Endothelial cell (in vitro differentiated cells): ENCODE measurements at regions not wholly inside any gene's neighbourhood (a gene's known extent, or its start where the extent isn't known, plus 50 kb on each side); places are given as distances from the start of the nearest gene placed in this dataset.

Source experiments
- DNase-seq: peaks from one replicate; pipeline ENCODE4 v3.0.0; 2021; ENCODE audit warnings: low spot score
- H3K27ac Mint-ChIP-seq: one replicate; pipeline ENCODE4 v1.8.0; 2021; ENCODE audit warnings: mixed read lengths, inconsistent platforms; ENCODE audit not compliant: unreplicated experiment
- H3K27me3 Mint-ChIP-seq: one replicate; pipeline ENCODE4 v1.8.0; 2021; ENCODE audit warnings: mild to moderate bottlenecking, moderate library complexity, mixed read lengths, inconsistent platforms; ENCODE audit not compliant: unreplicated experiment
- H3K36me3 Mint-ChIP-seq: one replicate; pipeline ENCODE4 v1.8.0; 2021; ENCODE audit warnings: mild to moderate bottlenecking, low read depth, mixed read lengths, inconsistent platforms; ENCODE audit not compliant: unreplicated experiment
- H3K4me1 Mint-ChIP-seq: one replicate; pipeline ENCODE4 v1.8.0; 2021; ENCODE audit warnings: mild to moderate bottlenecking, mixed read lengths, inconsistent platforms; ENCODE audit not compliant: unreplicated experiment
- H3K4me3 Mint-ChIP-seq: one replicate; pipeline ENCODE4 v1.8.0; 2021; ENCODE audit warnings: mild to moderate bottlenecking, mixed read lengths, inconsistent platforms; ENCODE audit not compliant: unreplicated experiment
- H3K9me3 Mint-ChIP-seq: one replicate; pipeline ENCODE4 v1.8.0; 2021; ENCODE audit warnings: mixed read lengths, inconsistent platforms; ENCODE audit not compliant: unreplicated experiment
- TF ChIP-seq, protein P1 (sequence below): fragments of 200-600 bp; sonication (generic); IDR thresholded peaks from one replicate; pipeline ENCODE4 v1.5.0; 2021; ENCODE audit warnings: antibody characterized with exemption; ENCODE audit not compliant: unreplicated experiment

DNA sequence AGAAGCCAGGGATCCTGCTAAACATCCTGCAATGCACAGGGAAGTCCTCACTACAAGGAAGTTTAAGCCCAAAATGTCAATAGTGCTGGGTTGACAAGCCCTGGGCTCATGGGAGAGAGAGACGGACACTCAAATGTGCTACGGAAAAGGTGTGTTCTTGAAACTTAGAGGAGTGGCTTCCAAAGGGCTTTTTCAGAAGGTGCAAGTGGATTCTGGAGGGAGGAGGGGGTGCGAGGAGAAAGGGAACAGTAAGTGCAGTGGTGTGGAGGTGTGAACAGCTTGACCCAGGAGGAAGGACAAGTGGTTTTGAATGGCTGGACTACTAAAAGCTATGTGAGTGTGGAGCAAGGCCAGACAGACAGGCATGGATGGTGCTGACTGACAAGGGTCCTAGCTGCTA lies 50.4 kb upstream of the CECR2 start:
- Mint-ChIP-seq H3K27ac (no peak overlapping the region), H3K27me3 (no peaks in the 10 kb centered on the region), H3K4me3 (no peak overlapping the region), H3K9me3 (no peaks in the 10 kb centered on the region), H3K36me3 (no peaks in the 10 kb centered on the region), H3K4me1 (peaks cover 2% of the 10 kb centered on the region)
- TF ChIP-seq, protein P1, sequence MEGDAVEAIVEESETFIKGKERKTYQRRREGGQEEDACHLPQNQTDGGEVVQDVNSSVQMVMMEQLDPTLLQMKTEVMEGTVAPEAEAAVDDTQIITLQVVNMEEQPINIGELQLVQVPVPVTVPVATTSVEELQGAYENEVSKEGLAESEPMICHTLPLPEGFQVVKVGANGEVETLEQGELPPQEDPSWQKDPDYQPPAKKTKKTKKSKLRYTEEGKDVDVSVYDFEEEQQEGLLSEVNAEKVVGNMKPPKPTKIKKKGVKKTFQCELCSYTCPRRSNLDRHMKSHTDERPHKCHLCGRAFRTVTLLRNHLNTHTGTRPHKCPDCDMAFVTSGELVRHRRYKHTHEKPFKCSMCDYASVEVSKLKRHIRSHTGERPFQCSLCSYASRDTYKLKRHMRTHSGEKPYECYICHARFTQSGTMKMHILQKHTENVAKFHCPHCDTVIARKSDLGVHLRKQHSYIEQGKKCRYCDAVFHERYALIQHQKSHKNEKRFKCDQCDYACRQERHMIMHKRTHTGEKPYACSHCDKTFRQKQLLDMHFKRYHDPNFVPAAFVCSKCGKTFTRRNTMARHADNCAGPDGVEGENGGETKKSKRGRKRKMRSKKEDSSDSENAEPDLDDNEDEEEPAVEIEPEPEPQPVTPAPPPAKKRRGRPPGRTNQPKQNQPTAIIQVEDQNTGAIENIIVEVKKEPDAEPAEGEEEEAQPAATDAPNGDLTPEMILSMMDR = no peak
- no peak for DNase-seq

GRCh38 chr22:17315310-17315709 lies 54.0 kb upstream of the CECR2 start:
- DNase-seq = no peak
- Mint-ChIP-seq H3K36me3 (no peaks in the 10 kb centered on the region), H3K9me3 (no peaks in the 10 kb centered on the region), H3K27me3 (peaks cover 3% of the 10 kb centered on the region), H3K4me1 (peaks cover 2% of the 10 kb centered on the region), H3K4me3 (no peak overlapping the region), H3K27ac (no peak overlapping the region)
- TF ChIP-seq, protein P1 = no peak

DNA sequence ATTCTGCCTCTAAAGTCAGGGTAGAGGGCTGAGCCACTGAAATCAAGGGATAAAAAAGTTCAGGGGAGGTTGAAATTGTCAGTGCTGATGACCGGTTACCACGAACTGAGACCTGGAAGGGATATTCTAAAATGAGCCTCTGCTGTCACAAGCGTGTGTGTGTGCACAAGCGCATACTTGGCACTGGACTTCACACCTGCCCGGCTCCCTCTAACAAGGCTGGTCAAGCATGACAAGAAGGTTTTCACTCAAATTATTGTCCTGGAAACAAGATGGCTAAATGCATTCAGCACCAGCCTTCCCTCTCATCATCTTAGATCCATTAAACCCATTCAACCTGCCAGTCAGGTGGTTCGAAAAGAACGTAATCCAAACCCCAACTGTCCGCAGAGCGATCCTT lies 54.8 kb upstream of the CECR2 start:
- TF ChIP-seq, protein P1 = no peak
- peaks cover 5% of the 10 kb centered on the region for H3K27me3 Mint-ChIP-seq
- no peak overlapping the region for H3K27ac Mint-ChIP-seq
- no peaks in the 10 kb centered on the region for H3K9me3 Mint-ChIP-seq
- H3K4me1 Mint-ChIP-seq = peaks cover 2% of the 10 kb centered on the region
- H3K36me3 Mint-ChIP-seq = no peaks in the 10 kb centered on the region
- no peak overlapping the region for H3K4me3 Mint-ChIP-seq
- DNase-seq = no peak

- no peaks in the 10 kb centered on the region for H3K4me1 Mint-ChIP-seq
- H3K9me3 Mint-ChIP-seq = no peaks in the 10 kb centered on the region
Measured at GRCh38 chr22:17313626-17314025, 55.6 kb upstream of the CECR2 start.

DNA sequence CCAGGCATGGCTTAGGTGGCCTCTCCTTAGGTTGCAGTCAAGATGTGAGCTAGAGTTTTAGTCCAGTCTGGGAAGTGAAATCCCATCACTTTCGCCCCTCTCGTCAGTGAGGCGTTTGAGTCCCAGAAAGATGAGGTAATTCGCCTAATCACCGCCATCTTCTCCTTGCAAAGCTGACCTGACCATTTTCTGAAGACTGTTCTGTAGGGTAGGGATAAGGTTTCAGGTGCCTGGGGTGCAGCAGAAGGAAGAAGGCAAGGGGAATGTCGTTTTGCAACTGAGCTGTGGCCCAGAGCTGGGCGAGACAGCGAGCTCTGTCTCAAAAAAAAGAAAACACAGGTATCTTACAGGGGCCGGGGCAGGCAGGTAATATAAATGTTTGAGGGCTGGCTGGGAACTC lies 61.7 kb upstream of the CECR2 start:
- Mint-ChIP-seq H3K27ac (no peak overlapping the region), H3K27me3 (peaks cover 2% of the 10 kb centered on the region), H3K4me3 (no peak overlapping the region), H3K36me3 (no peaks in the 10 kb centered on the region), H3K9me3 (no peaks in the 10 kb centered on the region), H3K4me1 (peaks cover 3% of the 10 kb centered on the region)
- no peak for DNase-seq
- TF ChIP-seq, protein P1 = no peak

More at GRCh38 chr22:17313626-17314025, 55.6 kb upstream of the CECR2 start:
- Mint-ChIP-seq H3K36me3 (no peaks in the 10 kb centered on the region), H3K27ac (no peak overlapping the region), H3K27me3 (peaks cover 5% of the 10 kb centered on the region), H3K4me3 (no peak overlapping the region)
- TF ChIP-seq, protein P1 = no peak
- DNase-seq = no peak
